ENCODE measurements at regions not wholly inside any gene's neighbourhood (a gene's known extent, or its start where the extent isn't known, plus 50 kb on each side); places are given as distances from the start of the nearest gene placed in this dataset.

DNA sequence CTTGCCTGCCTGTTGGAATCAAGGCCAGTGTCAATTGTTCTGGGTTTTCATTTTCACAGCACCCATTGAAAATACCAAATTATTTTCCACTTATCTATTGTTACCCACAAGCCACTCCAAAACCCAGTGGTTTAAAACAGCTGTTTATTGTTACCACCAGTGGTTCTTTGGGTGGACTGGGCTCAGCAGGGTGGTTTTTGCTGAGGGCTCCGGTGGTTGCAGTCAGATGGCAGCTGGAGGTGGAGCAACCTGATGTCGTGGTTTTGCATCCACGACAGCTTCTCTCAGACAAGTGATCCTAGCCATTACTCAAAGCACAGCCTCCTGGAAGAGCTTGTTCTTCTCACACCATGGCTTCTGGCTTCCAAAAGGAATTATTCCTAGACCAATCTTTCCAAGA is 235.1 kb upstream of the ADARB2 start:
- DNase-seq (ENCODE audit: low spot score) (no peak), FAIRE-seq (no peak)

DNA sequence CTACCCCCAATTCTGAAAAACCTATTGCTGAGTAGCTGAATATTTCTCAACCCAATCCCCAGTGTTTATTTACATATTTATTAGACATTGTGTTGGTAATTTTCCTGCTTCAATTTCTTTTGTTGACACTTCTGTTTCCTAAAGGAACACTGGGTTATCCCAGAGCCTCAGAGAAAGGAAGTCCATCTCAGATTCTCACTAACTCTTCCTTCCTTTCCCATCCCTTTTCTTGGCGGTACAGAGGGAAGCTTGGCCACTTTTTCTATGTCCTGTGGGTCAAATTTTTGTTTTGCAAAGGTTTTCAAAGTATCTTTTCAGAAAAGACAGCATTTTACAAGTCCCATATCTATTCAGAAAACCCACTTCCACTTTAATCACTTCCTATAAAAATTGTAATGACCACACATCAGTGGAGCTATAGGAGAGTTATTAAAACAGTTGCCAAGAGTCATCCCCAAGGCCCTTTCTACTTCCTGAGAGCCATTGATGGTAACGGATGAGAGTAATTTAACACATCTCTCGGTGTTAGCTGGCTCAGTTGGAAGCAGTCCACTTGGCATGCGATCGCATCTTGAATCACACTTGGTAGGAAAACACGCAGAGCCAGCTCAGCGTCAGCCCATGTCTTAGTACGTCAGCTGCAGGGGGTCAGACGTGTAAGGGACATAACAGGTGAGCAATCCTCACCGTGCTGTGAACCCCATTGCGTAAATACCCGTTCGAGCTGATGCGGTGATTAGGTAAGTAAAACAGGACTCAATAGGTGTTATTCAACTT is 231.1 kb upstream of the ADARB2 start:
- no peak for FAIRE-seq
- DNase-seq (ENCODE audit: low spot score) = no peak

DNA sequence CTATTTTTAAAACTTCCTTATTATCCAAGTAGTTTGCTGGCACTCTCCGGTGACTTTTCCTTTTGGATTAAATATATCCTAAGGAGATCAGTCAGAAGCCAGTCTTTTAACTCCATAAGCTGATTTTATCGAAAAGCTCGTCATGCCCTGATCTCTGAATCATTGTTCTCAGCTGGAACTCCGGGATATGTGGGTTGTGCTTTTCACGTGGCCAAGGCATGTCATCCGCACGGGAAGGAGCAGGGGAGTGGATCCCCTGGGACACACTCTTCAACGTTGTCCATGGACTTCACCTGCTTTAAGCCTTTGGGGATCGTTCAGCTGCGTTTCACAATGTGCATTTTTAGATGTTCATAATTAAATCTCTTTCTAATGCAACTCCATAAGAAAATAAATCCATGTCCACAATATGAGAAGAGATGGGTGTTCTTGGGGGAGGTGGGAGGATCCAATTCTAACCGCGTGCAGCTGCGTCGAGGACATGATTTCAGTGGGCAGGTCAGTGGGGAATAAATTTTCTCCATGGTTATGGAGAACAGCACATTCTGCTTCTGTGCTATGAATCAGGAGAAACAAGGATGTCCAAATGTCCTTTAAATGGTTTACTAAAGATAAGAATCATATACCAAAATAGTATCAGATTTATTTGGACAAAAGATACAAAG is 229.5 kb upstream of the ADARB2 start:
- DNase-seq (ENCODE audit: low spot score) (no peak), FAIRE-seq (no peak)

DNA sequence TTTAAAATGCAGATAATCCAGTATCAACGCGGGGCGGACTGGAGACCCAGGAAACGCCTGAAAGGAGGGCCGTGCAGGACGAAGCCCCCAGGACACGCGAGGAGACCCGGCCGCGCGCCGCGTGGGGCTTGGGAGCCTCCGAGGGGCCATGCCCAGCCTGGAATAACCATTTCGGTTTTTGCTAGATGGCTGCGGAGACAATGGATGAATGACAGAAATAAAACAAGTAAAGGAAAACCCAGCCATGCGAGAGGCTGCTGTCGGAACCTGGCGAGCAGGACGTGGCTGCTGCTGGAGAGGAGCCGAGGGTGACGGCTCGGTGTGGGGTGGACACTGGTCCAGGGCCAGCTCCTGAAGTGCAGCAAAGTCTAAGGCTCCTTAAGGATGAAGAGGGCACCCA is 227.2 kb upstream of the ADARB2 start:
- FAIRE-seq = no peak
- no peak for DNase-seq (ENCODE audit: low spot score)

DNA sequence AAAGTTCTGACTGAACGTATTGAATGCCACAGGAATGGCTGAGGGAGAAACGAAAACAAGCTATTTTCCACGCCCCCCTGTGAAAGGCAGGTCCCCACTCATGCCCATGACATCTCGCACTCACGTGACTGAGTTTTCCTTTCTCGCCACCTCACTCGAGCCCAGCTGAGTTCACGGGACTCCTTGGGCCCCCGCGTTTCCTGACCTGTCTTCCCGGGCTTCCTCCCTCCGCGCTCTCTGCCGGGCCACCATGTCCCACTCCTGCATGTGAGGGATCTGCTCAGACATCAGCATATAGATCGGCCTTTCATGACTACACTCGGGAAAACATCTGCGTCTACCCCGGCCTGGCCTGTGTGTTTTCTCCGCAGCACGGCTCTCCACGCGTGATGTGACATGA is 226.0 kb upstream of the ADARB2 start:
- no peak for DNase-seq (ENCODE audit: low spot score)
- FAIRE-seq = no peak

DNA sequence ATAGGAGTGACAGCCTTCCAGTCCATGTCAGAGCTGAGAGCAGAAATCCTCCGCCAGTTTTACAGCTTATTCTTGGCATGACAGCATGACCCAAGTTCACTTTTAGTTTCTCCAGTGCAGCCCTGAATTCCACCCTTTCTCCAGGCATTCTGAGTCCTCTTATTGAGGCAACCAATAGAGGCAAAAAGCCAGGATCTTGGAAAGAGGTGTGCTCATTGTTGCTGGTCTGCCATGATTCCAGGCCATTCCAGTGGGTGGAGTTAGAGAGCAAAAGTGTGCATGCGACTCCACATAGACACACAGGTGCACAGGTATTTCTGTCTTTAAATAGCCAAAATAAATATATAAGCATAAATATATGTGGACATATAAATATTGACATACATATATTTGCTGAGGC is 224.7 kb upstream of the ADARB2 start:
- FAIRE-seq = no peak

DNA sequence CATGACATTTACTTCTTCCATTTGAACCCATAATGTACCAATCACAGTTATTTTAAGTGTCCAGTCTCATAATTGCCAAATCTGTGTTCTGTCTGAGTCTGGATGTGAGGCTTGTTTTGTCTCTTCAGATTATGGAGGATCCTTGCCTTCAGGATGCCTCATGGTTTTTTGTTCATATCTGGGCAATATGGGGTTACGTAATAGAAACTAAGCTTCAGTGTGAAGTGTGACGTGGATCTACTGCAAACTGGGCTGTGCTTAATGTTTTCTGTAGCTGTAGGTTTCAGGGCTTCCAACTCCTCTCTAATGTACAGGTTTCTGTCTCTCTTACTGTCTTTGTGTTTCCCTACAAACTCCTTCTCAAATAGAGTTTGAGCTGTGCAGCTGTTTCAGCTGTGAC is 223.7 kb upstream of the ADARB2 start:
- FAIRE-seq (no peak), DNase-seq (ENCODE audit: low spot score) (no peak)

More for the DNA sequence above, 224.7 kb upstream of the ADARB2 start:
- no peak for DNase-seq (ENCODE audit: low spot score)

DNA sequence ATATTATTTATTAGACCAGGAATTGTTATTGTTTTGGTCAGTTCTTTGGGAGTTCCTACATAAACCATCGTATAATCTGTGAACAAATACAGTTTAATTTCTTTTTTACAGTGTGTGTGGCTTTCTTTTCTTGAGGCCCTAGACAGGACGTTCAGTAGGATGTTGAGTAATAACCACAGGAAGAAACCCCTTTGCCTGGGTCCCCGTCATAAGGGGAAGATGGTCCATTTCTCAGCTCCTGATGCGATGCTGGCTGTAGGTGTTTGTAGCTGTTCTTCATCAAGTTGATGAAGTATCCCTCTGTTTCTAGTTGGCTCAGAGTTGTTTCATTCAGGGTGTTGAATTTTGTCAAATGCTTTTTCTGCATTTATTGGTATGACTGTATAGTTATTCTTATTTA is 219.7 kb upstream of the ADARB2 start:
- FAIRE-seq = no peak
- DNase-seq (ENCODE audit: low spot score) = no peak

DNA sequence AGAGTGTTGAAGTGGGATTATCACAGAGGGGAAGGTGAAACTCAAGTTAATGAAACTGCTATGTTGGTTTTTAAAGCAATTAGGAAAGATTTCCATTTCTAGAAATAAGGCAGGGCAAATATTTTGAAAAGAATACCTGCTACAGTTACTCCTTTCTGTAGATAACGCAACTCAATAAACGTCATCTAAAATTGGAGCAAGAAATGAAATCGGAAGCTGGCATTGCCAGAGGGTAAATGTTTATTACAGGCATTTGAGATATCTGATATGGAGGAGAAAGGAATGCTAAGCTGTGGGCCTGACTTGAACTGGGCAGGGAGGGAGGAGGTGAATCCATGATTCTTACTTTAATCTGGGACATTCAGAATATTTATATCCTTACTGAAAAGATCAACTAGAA is 217.0 kb upstream of the ADARB2 start:
- DNase-seq (ENCODE audit: low spot score) (no peak), FAIRE-seq (no peak)

DNA sequence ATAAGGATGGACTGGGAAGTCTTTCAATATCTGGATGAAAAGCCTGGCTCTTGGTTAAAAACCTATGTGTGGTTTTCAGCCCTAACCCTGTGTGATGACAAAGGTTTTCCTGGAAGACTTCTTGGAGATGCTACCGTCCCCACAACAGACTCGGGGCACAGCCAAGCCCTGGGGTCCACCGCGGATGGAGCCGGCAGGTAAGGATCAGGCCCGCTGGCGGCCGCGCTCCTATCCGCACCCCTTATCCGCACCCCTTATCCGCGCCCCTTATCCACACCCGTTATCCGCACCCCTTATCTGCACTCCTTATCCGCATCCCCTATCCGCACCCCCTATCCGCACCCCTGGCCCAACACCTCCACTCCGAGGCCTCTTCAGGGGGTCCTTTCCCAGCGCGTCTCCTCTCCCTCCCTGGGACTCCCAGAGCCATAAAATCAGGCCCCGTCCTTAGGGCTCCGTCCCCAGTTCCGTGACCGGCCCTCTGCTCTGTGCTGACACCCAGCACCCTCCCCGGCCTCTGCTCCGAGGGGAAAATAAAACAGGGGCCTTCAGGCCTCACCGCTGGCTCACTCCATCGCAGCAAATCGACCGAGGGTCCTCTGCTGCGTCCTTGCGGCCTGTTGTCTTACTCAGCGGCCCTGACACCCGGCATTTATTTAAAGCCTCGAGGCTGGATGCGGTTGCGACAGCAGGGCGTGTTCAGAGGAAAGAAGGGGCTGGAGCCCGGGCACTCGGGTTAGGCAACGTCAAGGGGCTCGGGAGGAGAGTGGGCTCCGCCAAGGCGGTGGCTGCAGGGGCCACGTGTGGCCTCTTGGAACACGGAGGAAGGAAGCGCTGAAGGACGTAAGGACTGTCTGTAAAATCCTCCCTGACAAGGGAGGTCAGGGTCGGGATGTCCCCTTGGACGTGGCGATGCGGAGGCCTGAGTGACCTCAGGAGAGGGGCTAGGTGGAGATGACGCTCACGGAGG is 215.1 kb upstream of the ADARB2 start:
- FAIRE-seq (no peak), DNase-seq (ENCODE audit: low spot score) (no peak)

DNA sequence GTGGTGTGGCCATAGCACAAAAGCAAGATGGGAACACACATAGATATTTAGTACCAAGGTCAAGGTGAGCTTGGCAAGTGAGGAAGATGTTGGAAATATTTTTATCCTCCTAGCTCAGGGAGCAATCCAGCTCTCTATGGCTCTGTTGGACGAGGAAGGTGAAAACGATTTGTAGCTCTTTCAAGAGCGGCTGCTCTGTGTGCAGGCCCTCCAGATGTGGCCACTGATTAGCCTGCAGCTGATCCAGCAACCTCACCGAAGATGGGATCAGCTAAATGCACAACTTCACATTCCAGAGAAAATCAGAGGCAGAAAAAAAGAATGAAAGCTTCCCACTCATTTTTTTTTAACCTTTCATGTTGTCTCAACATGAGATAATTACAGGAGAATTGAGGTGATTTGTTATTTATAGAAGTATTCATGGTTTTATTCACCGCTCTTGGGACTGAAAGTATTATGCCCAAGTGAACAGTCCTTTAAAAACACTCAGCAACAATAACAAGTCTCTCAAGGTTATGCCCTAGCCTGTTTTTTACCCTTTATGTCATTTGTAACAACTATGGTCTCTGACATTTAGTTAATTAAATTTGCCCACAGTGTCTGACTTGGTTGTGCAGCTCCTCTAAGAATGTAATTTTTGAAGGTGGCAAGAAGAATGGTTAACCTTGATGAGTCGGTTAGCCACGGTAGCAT is 213.6 kb upstream of the ADARB2 start:
- no peak for DNase-seq (ENCODE audit: low spot score)
- no peak for FAIRE-seq

DNA sequence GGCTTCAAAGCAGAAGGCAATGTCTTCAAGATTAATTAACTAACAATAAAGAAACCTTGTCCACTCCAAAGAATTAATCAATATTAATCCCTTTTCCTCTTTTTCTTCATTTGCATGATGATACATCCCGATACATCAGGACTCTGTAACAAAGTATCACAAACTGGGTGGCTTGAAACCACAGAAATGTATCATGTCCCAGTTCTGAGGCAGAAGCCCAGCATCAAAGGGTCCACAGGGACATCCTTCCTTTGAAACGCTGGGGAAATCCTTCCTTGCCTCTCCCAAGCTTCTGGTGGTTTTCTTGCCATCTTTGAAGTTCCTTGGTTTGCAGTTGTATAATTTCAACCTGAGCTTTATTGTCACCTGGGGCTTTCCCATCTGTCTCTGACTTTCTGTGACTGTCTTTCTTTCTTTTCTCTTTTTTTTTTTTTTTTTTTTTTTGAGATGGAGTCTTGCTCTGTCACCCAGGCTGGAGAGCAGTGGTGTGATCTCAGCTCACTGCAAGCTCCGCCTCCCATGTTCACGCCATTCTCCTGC is 210.2 kb upstream of the ADARB2 start:
- no peak for FAIRE-seq
- no peak for DNase-seq (ENCODE audit: low spot score)

DNA sequence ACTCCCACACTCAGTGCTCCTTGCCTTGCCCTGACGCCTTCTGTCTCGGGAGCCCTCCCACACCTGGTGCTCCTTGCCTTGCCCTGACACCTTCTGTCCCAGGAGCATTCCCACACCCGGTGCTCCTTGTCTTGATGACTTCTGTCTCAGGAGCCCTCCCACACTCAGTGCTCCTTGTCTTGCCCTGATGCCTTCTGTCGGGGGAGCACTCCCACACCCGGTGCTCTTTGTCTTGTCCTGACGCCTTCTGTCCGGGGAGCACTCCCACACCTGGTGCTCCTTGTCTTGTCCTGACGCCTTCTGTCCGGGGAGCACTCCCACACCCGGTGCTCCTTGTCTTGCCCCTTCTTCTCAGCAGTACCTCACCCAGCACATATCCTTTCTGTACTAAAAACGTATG is 207.2 kb upstream of the ADARB2 start:
- DNase-seq (ENCODE audit: low spot score) (no peak), FAIRE-seq (no peak)

DNA sequence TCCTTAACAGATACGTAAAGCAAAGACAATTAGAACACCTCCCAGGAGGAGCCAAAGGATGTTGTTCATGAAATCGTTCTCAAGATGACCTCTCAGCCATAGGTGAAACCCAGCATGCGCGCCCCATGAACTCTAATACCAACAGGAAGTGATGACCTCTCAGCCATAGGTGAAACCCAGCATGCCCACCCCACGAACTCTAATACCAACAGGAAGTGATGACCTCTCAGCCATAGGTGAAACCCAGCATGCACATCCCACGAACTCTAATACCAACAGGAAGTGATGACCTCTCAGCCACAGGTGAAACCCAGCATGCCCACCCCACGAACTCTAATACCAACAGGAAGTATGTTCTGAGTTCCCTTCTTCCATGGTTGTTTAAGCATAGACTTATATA is 205.2 kb upstream of the ADARB2 start:
- FAIRE-seq (no peak), DNase-seq (ENCODE audit: low spot score) (no peak)

DNA sequence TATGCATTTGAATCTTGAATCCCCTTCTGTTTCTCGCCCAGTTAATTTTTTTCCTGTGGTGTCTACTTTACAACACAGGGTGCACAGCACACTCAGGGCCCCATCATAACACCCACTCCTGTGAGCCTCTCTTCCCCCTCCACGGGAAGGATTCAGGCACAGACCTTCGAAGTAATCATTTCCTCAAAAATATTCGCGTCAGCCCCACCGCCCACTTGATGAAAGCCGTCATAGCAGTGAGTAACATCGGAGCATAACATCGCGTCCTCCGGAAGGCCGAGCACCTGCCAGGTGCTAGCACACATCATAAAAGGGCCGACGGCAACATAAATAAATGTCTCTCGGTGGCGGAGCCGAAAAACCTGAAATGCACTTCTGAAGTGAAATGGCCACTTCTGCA is 201.7 kb upstream of the ADARB2 start:
- DNase-seq (ENCODE audit: low spot score) = no peak
- FAIRE-seq = no peak

DNA sequence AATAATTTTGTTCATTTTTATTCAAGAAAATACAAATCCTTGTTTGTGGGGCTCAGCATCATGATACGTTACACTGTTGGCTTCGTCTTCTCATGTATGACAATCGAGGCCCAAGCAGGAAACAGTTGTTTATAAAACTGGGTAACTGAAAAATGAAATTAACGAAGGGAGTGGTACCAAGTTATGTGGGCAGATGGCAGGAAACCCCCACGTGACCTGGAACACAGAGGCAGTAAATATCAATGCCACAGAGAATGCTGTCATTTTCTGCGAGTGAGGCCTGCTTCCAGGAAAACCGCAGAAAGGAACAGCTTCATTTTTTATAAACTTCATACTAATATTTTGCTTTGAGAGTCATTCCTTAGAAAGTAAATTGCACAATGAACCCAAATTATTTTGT is 201.0 kb upstream of the ADARB2 start:
- no peak for FAIRE-seq
- DNase-seq (ENCODE audit: low spot score) = no peak

DNA sequence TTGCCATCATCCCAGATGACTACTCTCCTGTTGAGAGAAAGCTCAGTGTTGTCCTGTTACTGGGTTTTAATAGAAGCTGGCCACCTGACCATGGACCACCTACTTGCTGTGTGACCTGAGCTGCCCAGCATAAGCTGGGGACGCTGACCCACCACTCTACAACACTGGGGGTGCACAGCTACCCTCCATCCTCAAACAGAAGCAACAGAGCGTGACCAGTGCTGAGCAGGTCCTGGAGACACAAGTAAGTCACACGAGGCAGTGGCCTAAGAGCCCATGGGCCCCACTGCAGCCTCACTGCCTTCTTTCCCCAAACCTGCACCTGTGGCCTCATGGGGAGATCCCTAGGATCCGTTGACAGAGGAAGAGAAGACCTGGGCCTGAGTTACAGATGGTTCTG is 198.6 kb upstream of the ADARB2 start:
- DNase-seq (ENCODE audit: low spot score) (no peak), FAIRE-seq (no peak)

DNA sequence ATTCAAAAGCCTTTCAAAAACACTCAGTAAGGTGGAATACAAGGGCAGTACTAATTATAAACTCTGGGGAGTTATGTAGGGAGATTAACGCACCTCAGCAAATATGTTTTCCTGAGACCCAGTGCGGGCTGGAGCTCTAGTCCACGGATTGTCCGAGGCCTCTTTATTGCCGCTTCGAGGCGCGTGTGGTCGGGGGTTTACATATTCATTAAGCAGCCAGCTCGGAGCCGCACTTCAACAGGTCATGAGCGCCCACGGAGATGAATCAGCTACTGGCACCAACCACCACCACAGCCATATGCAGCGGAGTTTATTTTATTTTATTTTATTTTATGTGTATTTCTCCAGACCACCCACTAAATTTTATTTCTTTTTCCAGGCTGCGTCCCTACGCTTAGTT is 195.9 kb upstream of the ADARB2 start:
- FAIRE-seq (no peak), DNase-seq (ENCODE audit: low spot score) (no peak)

DNA sequence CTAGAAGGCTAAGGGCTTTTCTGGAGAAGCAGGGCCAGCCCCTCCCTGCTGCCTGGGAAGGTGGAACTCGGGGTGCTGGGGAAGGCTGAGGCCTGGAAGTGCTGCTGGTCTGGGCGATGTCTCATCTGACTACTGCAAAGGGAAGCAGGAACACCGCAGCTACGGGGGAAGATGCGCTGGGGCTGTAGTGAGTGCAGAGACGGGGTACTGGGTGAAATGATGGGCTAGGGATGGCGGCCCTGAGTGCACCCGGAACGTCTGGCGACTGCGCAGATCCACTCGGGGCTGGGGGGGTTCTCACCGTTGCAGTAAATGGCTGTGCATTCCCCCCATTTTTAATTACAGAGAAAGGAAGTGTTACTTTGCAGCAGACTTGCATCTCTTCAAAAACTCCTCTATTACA is 195.4 kb upstream of the ADARB2 start:
- FAIRE-seq = no peak
- DNase-seq (ENCODE audit: low spot score) = no peak

DNA sequence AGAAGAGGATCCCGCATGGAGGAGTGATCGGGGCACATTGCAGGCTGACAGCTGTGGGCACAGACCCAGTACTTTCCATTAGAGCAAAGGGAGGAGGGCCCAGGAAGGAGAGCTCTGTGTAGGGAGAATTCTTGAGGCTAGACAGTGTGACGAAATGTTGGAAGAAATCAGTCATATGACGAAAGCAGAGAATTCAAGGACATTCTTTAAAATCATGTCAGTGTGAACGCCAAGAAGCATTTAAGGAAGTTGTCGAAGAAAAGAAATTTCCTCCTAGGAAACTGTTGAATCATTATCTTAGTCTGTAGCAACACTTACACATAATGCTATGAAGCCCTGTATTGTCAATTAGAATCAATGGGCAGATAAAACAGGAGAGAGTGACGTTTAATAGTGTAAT is 191.3 kb upstream of the ADARB2 start:
- no peak for FAIRE-seq
- DNase-seq (ENCODE audit: low spot score) = no peak

DNA sequence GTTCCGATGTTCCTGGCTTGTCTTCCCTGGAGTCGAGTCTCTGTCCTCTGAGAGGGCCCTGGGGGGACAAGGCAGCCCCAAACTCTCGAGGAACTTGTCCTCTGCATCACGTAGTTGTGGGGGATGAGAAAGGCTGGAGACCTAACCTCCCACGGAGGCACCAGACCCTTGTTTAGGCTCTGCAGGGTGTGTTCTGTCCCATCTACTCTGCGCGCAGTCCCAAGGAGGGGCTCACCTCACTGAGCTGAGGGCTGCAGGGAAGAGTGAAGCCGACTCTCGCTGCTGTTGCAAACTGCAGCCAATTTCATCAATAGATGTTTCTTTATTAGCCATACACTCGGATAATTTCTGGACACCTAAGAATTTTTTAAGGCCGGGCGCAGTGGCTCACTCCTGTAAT is 186.7 kb upstream of the ADARB2 start:
- DNase-seq (ENCODE audit: low spot score) = no peak
- no peak for FAIRE-seq
